HG02840 (cell line): ENCODE measurements at regions not wholly inside any gene's neighbourhood (a gene's known extent, or its start where the extent isn't known, plus 50 kb on each side); places are given as distances from the start of the nearest gene placed in this dataset.
"Not testable (repeated sequence)": the region's sequence is repeated elsewhere in the genome, so short reads cannot be mapped to it uniquely, and the experiment has no call there.

Experiments
- ATAC-seq: cut with Tn5 transposase; IDR thresholded peaks from one replicate; pipeline ENCODE4 v1.9.1; 2021; ENCODE audit warnings: mild to moderate bottlenecking, moderate library complexity, moderate number of reproducible peaks; ENCODE audit not compliant: unreplicated experiment, low FRiP score

DNA sequence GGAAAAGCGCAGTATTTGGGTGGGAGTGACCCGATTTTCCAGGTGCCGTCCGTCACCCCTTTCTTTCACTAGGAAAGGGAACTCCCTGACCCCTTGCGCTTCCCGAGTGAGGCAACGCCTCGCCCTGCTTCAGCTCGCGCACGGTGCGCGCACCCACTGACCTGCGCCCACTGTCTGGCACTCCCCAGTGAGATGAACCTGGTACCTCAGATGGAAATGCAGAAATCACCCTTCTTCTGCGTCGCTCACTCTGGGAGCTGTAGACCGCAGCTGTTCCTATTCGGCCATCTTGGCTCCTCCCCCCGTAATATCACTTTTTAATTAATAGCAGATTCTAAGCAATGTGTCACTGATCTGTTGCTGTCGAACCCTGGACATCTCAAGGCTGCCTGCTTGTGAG lies 294.9 kb downstream of the MYCN start:
- ATAC-seq: not testable (repeated sequence)

- ATAC-seq: no peak
Observed at GRCh38 chr2:16228951-16229350, 288.6 kb downstream of the MYCN start.

DNA sequence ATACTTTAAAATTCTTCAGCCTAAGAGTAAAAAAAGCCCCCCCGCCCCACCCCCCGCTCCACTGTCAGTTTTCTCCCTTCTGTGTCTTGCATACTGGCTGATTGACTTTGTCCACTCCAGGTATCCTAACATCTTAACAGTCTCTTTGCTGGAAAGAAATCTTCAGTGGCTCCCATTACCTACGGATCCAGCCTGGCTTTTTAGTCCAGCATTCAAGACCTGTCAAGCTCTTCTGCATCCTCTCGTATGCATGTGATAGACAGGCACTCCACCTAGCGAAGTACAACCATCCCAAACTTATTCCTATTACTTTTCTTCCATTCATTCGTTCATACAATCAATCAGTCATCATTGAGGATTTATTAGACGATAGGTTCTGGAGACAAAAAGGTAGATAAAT lies 288.1 kb downstream of the MYCN start:
- ATAC-seq: no peak

DNA sequence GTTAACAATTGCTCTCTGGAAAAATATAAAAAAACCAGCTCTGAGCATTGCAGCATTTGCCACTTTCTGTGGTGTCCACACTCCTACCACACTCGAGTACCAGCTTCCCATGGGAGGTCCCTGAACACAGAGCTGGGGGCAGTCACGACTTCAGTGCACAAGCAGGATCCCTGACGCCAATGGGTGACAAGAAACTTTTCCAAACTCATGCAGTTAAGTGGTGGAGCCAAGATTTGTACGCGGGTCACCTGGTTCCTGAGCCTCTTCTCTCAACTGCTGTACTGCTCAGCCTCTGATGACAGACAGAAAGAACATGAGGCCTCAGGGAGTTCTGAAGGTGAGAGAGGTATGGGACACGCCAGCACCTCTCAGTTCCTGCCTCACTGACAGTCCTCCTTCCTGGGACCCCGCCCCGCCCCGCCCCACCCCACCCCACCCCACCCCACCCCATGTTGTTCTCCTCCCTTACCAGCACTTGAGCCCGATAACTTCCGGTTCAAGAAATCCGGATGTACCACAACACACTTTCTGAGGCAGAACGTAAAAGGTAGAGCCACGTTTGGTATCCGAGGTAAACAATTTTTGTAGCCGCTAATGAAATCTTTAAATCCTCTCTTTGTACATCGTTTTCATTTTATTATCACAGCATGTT lies 287.6 kb downstream of the MYCN start:
- no peak for ATAC-seq

- ATAC-seq: no peak
Observed at GRCh38 chr2:16226943-16227664, 286.8 kb downstream of the MYCN start.

GRCh38 chr2:16226381-16226780 lies 286.0 kb downstream of the MYCN start:
- no peak for ATAC-seq

GRCh38 chr2:16225545-16225944 lies 285.2 kb downstream of the MYCN start:
- ATAC-seq: no peak

- ATAC-seq: no peak
Observed at GRCh38 chr2:16225071-16225470, 284.7 kb downstream of the MYCN start.

DNA sequence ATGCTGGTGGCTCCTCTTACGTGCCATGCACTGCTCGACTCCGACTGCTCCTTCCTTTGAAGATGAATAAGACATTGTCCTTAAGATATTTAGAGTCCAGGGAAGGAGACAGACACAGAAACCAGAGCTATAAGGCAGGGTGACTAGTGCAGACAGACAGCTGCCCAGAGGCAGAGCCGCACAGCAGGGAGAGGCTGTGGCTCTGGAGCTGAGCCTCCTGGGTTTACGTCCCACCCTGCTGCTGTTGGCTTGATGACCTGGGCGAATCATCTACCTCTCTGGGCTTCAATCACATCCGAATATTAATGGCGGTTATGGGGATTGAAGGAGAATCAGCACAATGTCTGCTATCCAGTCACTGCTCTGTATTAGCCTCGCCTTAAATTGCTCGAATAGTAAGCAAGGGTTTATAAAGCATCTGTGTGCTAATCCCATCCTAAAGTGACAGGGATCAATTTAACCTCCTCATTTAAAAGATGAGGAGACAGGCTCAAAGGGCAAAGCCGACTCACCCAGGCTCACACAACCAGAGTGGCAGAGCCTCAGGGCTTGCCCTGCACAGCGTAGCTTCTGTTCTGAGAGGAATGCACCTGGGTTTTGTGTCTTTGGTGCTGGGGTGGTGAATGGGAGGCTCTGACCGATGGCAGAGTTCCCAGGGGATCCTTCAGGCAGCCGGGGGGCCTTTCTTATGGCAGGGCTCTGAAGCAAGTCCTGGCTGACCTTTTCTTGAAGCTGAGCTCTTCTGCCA lies 284.1 kb downstream of the MYCN start:
- no peak for ATAC-seq

GRCh38 chr2:16223841-16224177 lies 283.5 kb downstream of the MYCN start:
- no peak for ATAC-seq

GRCh38 chr2:16223161-16223840 lies 283.0 kb downstream of the MYCN start:
- ATAC-seq: no peak

GRCh38 chr2:16222326-16222725 lies 282.0 kb downstream of the MYCN start:
- no peak for ATAC-seq

GRCh38 chr2:16221461-16222010 lies 281.2 kb downstream of the MYCN start:
- no peak for ATAC-seq

GRCh38 chr2:16219292-16219975 lies 279.1 kb downstream of the MYCN start:
- ATAC-seq: no peak

- no peak for ATAC-seq
Observed at GRCh38 chr2:16218625-16219024, 278.3 kb downstream of the MYCN start.

GRCh38 chr2:16218161-16218560 lies 277.8 kb downstream of the MYCN start:
- no peak for ATAC-seq

DNA sequence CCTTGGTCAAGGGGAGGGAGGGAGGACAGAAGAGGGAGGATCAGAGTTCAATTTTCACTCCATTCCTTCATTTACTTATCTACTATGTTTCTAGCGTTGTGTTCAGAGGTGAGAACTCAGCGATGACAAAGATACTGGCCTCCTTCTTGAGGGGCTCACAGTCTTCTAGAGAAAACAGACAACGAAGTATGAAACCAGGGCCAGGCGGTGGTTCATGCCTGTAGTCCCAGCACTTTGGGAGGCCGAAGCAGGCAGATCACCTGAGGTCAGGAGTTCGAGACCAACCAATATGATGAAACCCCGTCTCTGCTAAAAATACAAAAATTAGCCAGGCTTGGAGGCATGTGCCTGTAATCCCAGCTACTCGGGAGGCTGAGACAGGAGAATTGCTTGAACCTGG lies 277.4 kb downstream of the MYCN start:
- not testable (repeated sequence) for ATAC-seq

DNA sequence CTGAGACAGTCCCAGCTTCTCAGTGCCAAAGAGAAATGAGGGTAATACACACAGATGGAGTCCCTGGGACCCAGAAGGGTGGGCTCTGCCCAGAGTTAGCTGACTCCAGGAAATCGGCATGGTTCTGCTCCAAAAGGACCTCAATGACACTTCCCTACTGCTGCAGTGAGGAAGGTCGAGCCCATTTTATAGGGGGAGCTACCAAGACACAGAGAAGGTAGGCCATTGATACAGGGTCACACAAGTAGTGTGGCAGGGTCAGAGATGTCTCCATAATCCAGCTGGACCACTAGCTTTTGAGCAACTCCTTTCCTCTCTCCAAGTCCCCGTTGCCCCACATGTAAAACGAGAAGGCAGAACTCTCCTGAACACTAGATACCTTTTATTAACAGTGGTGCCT lies 276.9 kb downstream of the MYCN start:
- ATAC-seq: no peak

GRCh38 chr2:16216558-16216945 lies 276.2 kb downstream of the MYCN start:
- ATAC-seq: no peak

- ATAC-seq: no peak
Observed at GRCh38 chr2:16215902-16216557, 275.7 kb downstream of the MYCN start.
